BJ (cell line): ENCODE measurements at regions not wholly inside any gene's neighbourhood (a gene's known extent, or its start where the extent isn't known, plus 50 kb on each side); places are given as distances from the start of the nearest gene placed in this dataset.

Experiments
- CTCF ChIA-PET: fragments of 350-600 bp; formaldehyde crosslinking; extraction: SDS; loops from one replicate; lab custom pipeline; 2021; ENCODE audit warnings: antibody characterized with exemption, inconsistent platforms; lab: Yijun Ruan, JAX
- POLR2A ChIA-PET: fragments of 300-600 bp; sonication (Branson Sonifier 250); formaldehyde crosslinking; extraction: SDS; loops from one replicate; lab custom pipeline; 2021; ENCODE audit warnings: antibody characterized with exemption; lab: Charles Lee
- DNase-seq: peaks from one replicate; pipeline ENCODE4 v3.0.0-alpha.2; 2011; ENCODE audit warnings: low read depth
- H3K27me3 ChIP-seq: 2 replicates; pipeline ENCODE4 v1.6.0; 2011; ENCODE audit warnings: low read length; ENCODE audit not compliant: control insufficient read depth, insufficient read depth
- H3K36me3 ChIP-seq: 2 replicates; pipeline ENCODE4 v1.5.1; 2011; ENCODE audit warnings: low read length; ENCODE audit not compliant: control insufficient read depth, insufficient read depth
- H3K4me3 ChIP-seq: 2 replicates; pipeline ENCODE4 v1.5.1; 2011; ENCODE audit warnings: low read depth, mild to moderate bottlenecking, control low read depth, low read length
- TF ChIP-seq, protein P1 (sequence below): IDR thresholded peaks from 2 replicates; pipeline ENCODE4 v1.5.1; 2011; ENCODE audit warnings: low read depth, mild to moderate bottlenecking, control low read depth, inconsistent platforms, low read length, moderate library complexity; ENCODE audit not compliant: insufficient read depth

DNA sequence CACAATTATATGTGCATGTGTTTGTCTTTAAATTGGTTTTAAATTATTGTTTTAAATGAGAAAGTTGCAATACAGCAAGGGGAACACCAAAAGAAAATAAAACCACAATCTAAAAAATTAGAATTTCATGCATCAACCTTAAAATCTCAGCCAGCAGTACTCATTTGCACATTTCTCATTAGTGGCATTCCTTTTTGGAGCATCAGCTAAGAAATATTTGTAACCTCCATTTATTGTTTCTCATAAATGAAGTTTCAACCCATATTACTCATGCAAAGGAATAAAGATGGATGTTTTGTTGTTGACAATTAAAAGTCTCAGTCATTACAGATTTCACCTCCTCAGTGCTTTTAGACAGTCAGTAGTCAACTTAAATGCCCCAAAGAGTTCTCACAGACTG, 160.1 kb downstream of the TBX15 start:
- no peak for DNase-seq
- H3K36me3 ChIP-seq, result no peaks in the 10 kb centered on the region
- ChIA-PET POLR2A (no interaction called here), CTCF (no interaction called here)
- no peak overlapping the region for H3K4me3 ChIP-seq
- TF ChIP-seq, protein P1, sequence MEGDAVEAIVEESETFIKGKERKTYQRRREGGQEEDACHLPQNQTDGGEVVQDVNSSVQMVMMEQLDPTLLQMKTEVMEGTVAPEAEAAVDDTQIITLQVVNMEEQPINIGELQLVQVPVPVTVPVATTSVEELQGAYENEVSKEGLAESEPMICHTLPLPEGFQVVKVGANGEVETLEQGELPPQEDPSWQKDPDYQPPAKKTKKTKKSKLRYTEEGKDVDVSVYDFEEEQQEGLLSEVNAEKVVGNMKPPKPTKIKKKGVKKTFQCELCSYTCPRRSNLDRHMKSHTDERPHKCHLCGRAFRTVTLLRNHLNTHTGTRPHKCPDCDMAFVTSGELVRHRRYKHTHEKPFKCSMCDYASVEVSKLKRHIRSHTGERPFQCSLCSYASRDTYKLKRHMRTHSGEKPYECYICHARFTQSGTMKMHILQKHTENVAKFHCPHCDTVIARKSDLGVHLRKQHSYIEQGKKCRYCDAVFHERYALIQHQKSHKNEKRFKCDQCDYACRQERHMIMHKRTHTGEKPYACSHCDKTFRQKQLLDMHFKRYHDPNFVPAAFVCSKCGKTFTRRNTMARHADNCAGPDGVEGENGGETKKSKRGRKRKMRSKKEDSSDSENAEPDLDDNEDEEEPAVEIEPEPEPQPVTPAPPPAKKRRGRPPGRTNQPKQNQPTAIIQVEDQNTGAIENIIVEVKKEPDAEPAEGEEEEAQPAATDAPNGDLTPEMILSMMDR, result no peak
- no peaks in the 10 kb centered on the region for H3K27me3 ChIP-seq

DNA sequence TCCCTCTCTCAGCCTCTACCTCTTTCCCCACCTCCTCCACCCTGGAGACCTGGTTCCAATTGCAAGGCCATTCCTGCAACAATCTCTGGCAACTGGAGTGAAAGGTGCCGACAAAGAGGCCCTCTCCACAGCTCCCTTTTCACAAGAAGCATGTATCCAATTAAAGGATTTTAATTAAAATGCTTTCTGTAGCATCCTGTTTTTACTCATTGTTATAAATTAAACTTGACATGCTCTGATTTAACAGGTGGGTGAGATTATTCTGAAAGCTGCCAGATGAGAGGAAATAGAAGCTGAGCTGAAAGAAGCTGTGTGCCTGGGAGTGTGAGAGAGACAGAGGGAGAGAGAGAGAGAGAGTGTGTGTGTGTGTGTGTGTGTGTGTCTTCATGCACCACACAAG, 160.5 kb downstream of the TBX15 start:
- DNase-seq, result no peak
- H3K4me3 ChIP-seq, result no peak overlapping the region
- POLR2A ChIA-PET, result no interaction called here
- no peaks in the 10 kb centered on the region for H3K36me3 ChIP-seq
- TF ChIP-seq, protein P1, result no peak
- CTCF ChIA-PET, result no interaction called here
- no peaks in the 10 kb centered on the region for H3K27me3 ChIP-seq

- DNase-seq, result no peak
- POLR2A ChIA-PET, result no interaction called here
- Histone ChIP-seq H3K4me3 (no peak overlapping the region), H3K27me3 (no peaks in the 10 kb centered on the region), H3K36me3 (no peaks in the 10 kb centered on the region)
- CTCF ChIA-PET, result no interaction called here
- TF ChIP-seq, protein P1, result no peak
Observed at GRCh38 chr1:118827207-118827606, 160.9 kb downstream of the TBX15 start.

- Histone ChIP-seq H3K27me3 (no peaks in the 10 kb centered on the region), H3K4me3 (no peak overlapping the region), H3K36me3 (no peaks in the 10 kb centered on the region)
- ChIA-PET CTCF (interaction anchor here (0.5 kb wide), 1 partner anchor 74 kb away, joined by 4 read pairs; no protein-coding TSS in a partner anchor), POLR2A (no interaction called here)
- DNase-seq, result no peak
- TF ChIP-seq, protein P1, result no peak
Observed at GRCh38 chr1:118826669-118827068, 161.5 kb downstream of the TBX15 start.

DNA sequence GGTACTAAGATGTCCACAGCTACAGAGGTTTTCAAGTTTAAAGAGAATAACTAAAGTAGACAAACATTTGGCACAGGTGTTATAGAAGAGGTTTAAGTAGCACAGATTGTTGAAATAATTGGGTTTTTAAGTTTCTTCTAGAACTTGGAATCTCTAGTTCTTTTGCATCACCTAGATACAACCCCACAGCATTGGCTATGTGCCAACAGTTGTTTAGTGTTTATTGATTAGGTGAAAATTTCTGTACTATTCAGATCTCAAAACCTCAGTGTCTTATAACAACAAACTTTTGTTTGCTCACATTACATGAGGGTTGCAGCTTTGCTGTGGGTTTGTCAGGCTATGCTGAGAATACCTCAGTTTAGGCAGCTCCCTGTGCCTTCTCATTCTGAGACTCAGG, 162.5 kb downstream of the TBX15 start:
- DNase-seq, result no peak
- TF ChIP-seq, protein P1, result no peak
- CTCF ChIA-PET, result no interaction called here
- POLR2A ChIA-PET, result no interaction called here
- no peaks in the 10 kb centered on the region for H3K27me3 ChIP-seq
- H3K36me3 ChIP-seq, result no peaks in the 10 kb centered on the region
- no peak overlapping the region for H3K4me3 ChIP-seq
